H9 (cell line): ENCODE measurements at regions not wholly inside any gene's neighbourhood (a gene's known extent, or its start where the extent isn't known, plus 50 kb on each side); places are given as distances from the start of the nearest gene placed in this dataset.

Experiments used
- DNase-seq: peaks from one replicate; pipeline ENCODE4 v3.0.0-alpha.2; 2017
- H2AFZ ChIP-seq: one replicate; pipeline ENCODE4 v1.6.1; 2013; ENCODE audit warnings: mild to moderate bottlenecking, low read length, control low read depth, moderate library complexity
- H2AK5ac ChIP-seq: 2 replicates; pipeline ENCODE4 v1.6.1; 2013; ENCODE audit warnings: low read length, control low read depth, mixed read lengths; ENCODE audit not compliant: insufficient read length
- H2BK120ac ChIP-seq: one replicate; pipeline ENCODE4 v1.6.1; 2013; ENCODE audit warnings: low read depth, mild to moderate bottlenecking, low read length, control low read depth, inconsistent platforms; ENCODE audit not compliant: poor library complexity, severe bottlenecking
- H2BK12ac ChIP-seq: 2 replicates; pipeline ENCODE4 v1.6.1; 2013; ENCODE audit warnings: low read length, control low read depth, mixed read lengths, low read depth; ENCODE audit not compliant: insufficient read length
- H2BK15ac ChIP-seq: 2 replicates; pipeline ENCODE4 v1.6.1; 2013; ENCODE audit warnings: low read depth, low read length, control low read depth
- H2BK20ac ChIP-seq: one replicate; pipeline ENCODE4 v1.6.1; 2013; ENCODE audit warnings: low read depth, mild to moderate bottlenecking, low read length, control low read depth, inconsistent platforms; ENCODE audit not compliant: poor library complexity, severe bottlenecking
- H2BK5ac ChIP-seq: 2 replicates; pipeline ENCODE4 v1.6.1; 2013; ENCODE audit warnings: low read length, control low read depth, mixed read lengths; ENCODE audit not compliant: insufficient read length
- H3K14ac ChIP-seq: 2 replicates; pipeline ENCODE4 v1.6.1; 2013; ENCODE audit warnings: low read length, control low read depth; ENCODE audit not compliant: insufficient read depth
- H3K18ac ChIP-seq: 2 replicates; pipeline ENCODE4 v1.6.1; 2013; ENCODE audit warnings: low read depth, mild to moderate bottlenecking, mixed read lengths, low read length, control low read depth; ENCODE audit not compliant: insufficient read length
- H3K23ac ChIP-seq: 2 replicates; pipeline ENCODE4 v1.6.1; 2013; ENCODE audit warnings: low read length, control low read depth, mixed read lengths, low read depth; ENCODE audit not compliant: insufficient read length
- H3K23me2 ChIP-seq: 2 replicates; pipeline ENCODE4 v1.6.1; 2013; ENCODE audit warnings: low read depth, mild to moderate bottlenecking, mixed read lengths, low read length, control low read depth; ENCODE audit not compliant: insufficient read length, poor library complexity, severe bottlenecking
- H3K27ac ChIP-seq: 2 replicates; pipeline ENCODE4 v1.5.1; 2013; ENCODE audit warnings: low read length, control low read depth, mixed read lengths, low read depth; ENCODE audit not compliant: insufficient read length
- H3K27me3 ChIP-seq: 2 replicates; pipeline ENCODE4 v1.6.1; 2013; ENCODE audit warnings: low read length, control low read depth, inconsistent platforms; ENCODE audit not compliant: insufficient read depth
- H3K4ac ChIP-seq: 2 replicates; pipeline ENCODE4 v1.6.1; 2013; ENCODE audit warnings: low read depth, mild to moderate bottlenecking, control low read depth, inconsistent platforms, low read length, moderate library complexity
- H3K4me1 ChIP-seq: 2 replicates; pipeline ENCODE4 v1.6.1; 2013; ENCODE audit warnings: low read length, control low read depth, inconsistent platforms; ENCODE audit not compliant: insufficient read depth
- H3K4me2 ChIP-seq: 2 replicates; pipeline ENCODE4 v1.6.1; 2013; ENCODE audit warnings: low read length, control low read depth, mixed read lengths; ENCODE audit not compliant: insufficient read length, insufficient read depth
- H3K56ac ChIP-seq: 2 replicates; pipeline ENCODE4 v1.6.1; 2013; ENCODE audit warnings: low read depth, mild to moderate bottlenecking, mixed read lengths, low read length, control low read depth; ENCODE audit not compliant: insufficient read length
- H3K79me1 ChIP-seq: 2 replicates; pipeline ENCODE4 v1.6.1; 2013; ENCODE audit warnings: low read depth, mild to moderate bottlenecking, moderate library complexity, low read length, control low read depth, inconsistent platforms; ENCODE audit not compliant: insufficient read depth, poor library complexity, severe bottlenecking
- H3K79me2 ChIP-seq: 2 replicates; pipeline ENCODE4 v1.6.1; 2013; ENCODE audit warnings: low read length, control low read depth, inconsistent platforms; ENCODE audit not compliant: insufficient read depth
- H3K9ac ChIP-seq: 2 replicates; pipeline ENCODE4 v1.6.1; 2013; ENCODE audit warnings: low read length, control low read depth, mixed read lengths; ENCODE audit not compliant: insufficient read length; ENCODE audit errors: extremely low read depth
- H3K9me3 ChIP-seq: one replicate; pipeline ENCODE4 v1.6.1; 2013; ENCODE audit warnings: low read depth, low read length, inconsistent platforms; ENCODE audit not compliant: control insufficient read depth
- H3T11ph ChIP-seq: one replicate; pipeline ENCODE4 v1.6.1; 2013; ENCODE audit warnings: mild to moderate bottlenecking, low read length, control low read depth, inconsistent platforms
- H4K20me1 ChIP-seq: one replicate; pipeline ENCODE4 v1.6.1; 2013; ENCODE audit not compliant: control insufficient read depth, insufficient read length, insufficient read depth
- H4K5ac ChIP-seq: 2 replicates; pipeline ENCODE4 v1.6.1; 2013; ENCODE audit warnings: low read depth, mild to moderate bottlenecking, mixed read lengths, low read length, control low read depth; ENCODE audit not compliant: insufficient read length
- H4K8ac ChIP-seq: replicated peaks from 2 replicates; pipeline ENCODE4 v1.6.1; 2013; ENCODE audit warnings: low read length, control low read depth, mixed read lengths, low read depth; ENCODE audit not compliant: insufficient read length
- H4K91ac ChIP-seq: 2 replicates; pipeline ENCODE4 v1.6.1; 2013; ENCODE audit warnings: low read depth, mild to moderate bottlenecking, moderate library complexity, mixed read lengths, low read length, control low read depth; ENCODE audit not compliant: insufficient read length
- H3K27ac Mint-ChIP-seq, 3 experiments: 2 replicates in 2 of 3; 3 replicates in 1 of 3; pipeline ENCODE4 v1.8.0; 2020 to 2021; ENCODE audit warnings: mixed read lengths in 3 of 3, mild to moderate bottlenecking in 1 of 3, moderate library complexity in 1 of 3
- H3K27me3 Mint-ChIP-seq: 2 replicates; pipeline ENCODE4 v1.8.0; 2021; ENCODE audit warnings: low read depth, mild to moderate bottlenecking, moderate library complexity, mixed read lengths
- H3K36me3 Mint-ChIP-seq, 3 experiments: 2 replicates in 2 of 3; 3 replicates in 1 of 3; pipeline ENCODE4 v1.8.0; 2020 to 2021; ENCODE audit warnings: low read depth in 3 of 3, mixed read lengths in 3 of 3; ENCODE audit not compliant: insufficient read depth in 1 of 3
- H3K4me1 Mint-ChIP-seq, 2 experiments: 2 replicates each; pipeline ENCODE4 v1.8.0; 2020; ENCODE audit warnings: mixed read lengths in 2 of 2
- H3K4me3 Mint-ChIP-seq, 2 experiments: 2 replicates in 1 of 2; 3 replicates in 1 of 2; pipeline ENCODE4 v1.8.0; 2020 to 2021; ENCODE audit warnings: mild to moderate bottlenecking in 2 of 2, mixed read lengths in 2 of 2, moderate library complexity in 1 of 2
- H3K9me3 Mint-ChIP-seq, 2 experiments: 2 replicates in 1 of 2; 3 replicates in 1 of 2; pipeline ENCODE4 v1.8.0; 2020; ENCODE audit warnings: mild to moderate bottlenecking in 2 of 2, mixed read lengths in 2 of 2, moderate library complexity in 1 of 2
- WGBS: extraction: QIAGEN DNeasy Blood & Tissue Kit; methylation state at CpG from one replicate; pipeline ENCODE4 v1.1.7; 2013; ENCODE audit warnings: missing lambda C conversion rate, low lambda C conversion rate, mixed read lengths; ENCODE audit not compliant: insufficient read length; ENCODE audit errors: extremely low coverage; 5-methylcytosine and 5-hydroxymethylcytosine counted together
- TF ChIP-seq, protein P1 (sequence below): fragments of 200-600 bp; sonication (generic); conservative IDR thresholded peaks from 3 replicates; pipeline ENCODE4 v1.8.0; 2021; ENCODE audit warnings: antibody characterized with exemption, mild to moderate bottlenecking

- no peak overlapping the region for H3K56ac ChIP-seq
- WGBS = no CpG with 5 or more reads among the region's 7 CpGs
- H3K14ac ChIP-seq = no peak overlapping the region
- H3K4me2 ChIP-seq = no peak overlapping the region
- H3K4me1 Mint-ChIP-seq = peaks cover 0 to 2% of the 10 kb centered on the region in 2 experiments; a peak in 1 of 4 replicates
- H3K27me3 Mint-ChIP-seq = no peaks in the 10 kb centered on the region
- no peak overlapping the region for H4K5ac ChIP-seq
- no peak overlapping the region for H2BK15ac ChIP-seq
- H3K79me2 ChIP-seq = no peaks in the 10 kb centered on the region
- H3K9me3 ChIP-seq = no peaks in the 10 kb centered on the region
- H3K23me2 ChIP-seq = no peaks in the 10 kb centered on the region
- no peak overlapping the region for H3K23ac ChIP-seq
- no peak overlapping the region for H2BK12ac ChIP-seq
- H4K20me1 ChIP-seq = no peaks in the 10 kb centered on the region
- H3K18ac ChIP-seq = no peak overlapping the region
- H3K27ac ChIP-seq = no peak overlapping the region
- H4K8ac ChIP-seq = no peak overlapping the region
- no peak overlapping the region for H2AFZ ChIP-seq
- H3K79me1 ChIP-seq = no peaks in the 10 kb centered on the region
- no peaks in the 10 kb centered on the region for H3K4me1 ChIP-seq
- H3K27me3 ChIP-seq = no peaks in the 10 kb centered on the region
- H3K36me3 Mint-ChIP-seq = 0 out of 7 replicates have a peak, but pooled peaks cover 0 to 2% (median 0%) of the 10 kb centered on the region in 3 experiments
- H2BK5ac ChIP-seq = no peak overlapping the region
- no peak overlapping the region for H2BK120ac ChIP-seq
- no peak for DNase-seq
- H3K4ac ChIP-seq = no peak overlapping the region
- H3T11ph ChIP-seq = no peak overlapping the region
- TF ChIP-seq, protein P1, sequence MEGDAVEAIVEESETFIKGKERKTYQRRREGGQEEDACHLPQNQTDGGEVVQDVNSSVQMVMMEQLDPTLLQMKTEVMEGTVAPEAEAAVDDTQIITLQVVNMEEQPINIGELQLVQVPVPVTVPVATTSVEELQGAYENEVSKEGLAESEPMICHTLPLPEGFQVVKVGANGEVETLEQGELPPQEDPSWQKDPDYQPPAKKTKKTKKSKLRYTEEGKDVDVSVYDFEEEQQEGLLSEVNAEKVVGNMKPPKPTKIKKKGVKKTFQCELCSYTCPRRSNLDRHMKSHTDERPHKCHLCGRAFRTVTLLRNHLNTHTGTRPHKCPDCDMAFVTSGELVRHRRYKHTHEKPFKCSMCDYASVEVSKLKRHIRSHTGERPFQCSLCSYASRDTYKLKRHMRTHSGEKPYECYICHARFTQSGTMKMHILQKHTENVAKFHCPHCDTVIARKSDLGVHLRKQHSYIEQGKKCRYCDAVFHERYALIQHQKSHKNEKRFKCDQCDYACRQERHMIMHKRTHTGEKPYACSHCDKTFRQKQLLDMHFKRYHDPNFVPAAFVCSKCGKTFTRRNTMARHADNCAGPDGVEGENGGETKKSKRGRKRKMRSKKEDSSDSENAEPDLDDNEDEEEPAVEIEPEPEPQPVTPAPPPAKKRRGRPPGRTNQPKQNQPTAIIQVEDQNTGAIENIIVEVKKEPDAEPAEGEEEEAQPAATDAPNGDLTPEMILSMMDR = no peak
- no peak overlapping the region for H3K27ac Mint-ChIP-seq
- no peak overlapping the region for H2AK5ac ChIP-seq
- H3K9ac ChIP-seq = no peak overlapping the region
- no peak overlapping the region for H3K4me3 Mint-ChIP-seq
- H2BK20ac ChIP-seq = no peak overlapping the region
- no peak overlapping the region for H4K91ac ChIP-seq
- peaks cover 0 to 3% of the 10 kb centered on the region in 2 experiments; a peak in 2 of 5 replicates for H3K9me3 Mint-ChIP-seq
These were observed 234.5 kb upstream of the MEOX2 start for GRCh38 chr7:15920953-15921352.
